ENCODE measurements at regions not wholly inside any gene's neighbourhood (a gene's known extent, or its start where the extent isn't known, plus 50 kb on each side); places are given as distances from the start of the nearest gene placed in this dataset.
A peak's percentile ranks its signal among the peaks of the same experiment; 100 is the strongest.

DNA sequence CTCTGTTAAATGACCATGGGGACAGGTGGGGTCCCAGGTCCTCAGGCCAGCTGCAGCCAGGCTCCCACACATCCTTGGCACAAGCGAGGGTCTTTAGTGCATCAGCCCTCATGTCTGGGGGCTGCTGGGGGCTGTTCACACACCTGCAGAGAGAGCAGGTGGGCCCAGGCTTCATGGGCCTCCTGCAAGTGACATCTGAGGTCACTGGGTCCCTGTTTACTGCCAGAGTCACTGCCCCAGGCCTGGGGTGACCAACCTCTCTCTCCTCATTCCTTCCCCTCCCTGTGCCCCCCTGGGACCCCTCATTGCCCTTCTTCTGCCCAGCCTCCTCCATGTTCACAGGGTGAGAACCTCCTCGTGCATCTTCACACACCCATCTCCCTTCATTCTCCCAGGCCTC lies 92.4 kb downstream of the RTL6 start:
- DNase-seq (ENCODE audit: low spot score) (no peak), ATAC-seq (no peak)
- intact Hi-C loops (cut with DNase I), result no loop called here

DNA sequence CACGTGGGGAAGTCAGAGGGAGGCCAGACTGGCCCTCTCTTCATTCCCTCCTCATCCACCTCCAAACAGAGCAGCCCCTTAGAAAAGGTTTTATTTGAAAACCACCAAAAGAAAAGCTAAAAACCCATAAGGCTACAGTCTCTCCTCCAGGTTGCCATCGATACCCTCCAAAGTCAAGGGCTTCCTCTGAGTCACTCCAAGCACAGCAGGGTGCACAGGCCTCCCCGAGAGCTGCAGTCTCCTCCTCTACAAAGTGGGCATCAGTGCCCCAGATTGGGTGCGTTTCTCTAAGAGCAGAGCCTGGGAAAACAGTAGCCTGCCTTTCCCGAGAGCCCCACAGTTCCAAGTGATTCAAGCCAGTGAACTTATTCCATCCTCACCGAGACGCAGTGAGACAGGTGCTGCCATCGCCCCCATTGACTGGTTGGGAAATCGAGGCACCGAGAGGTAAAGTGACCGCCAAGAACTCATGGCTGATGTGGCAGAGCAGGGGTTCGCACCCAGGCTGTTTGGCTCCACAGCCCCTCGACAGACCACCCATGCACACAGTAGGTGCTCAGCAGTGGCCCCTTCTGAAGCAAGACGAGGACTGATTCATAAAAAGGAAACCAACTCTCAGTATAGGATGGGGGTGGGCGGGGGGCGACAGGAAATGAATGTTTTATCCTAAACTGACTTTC lies 91.7 kb upstream of the SHISAL1 start:
- DNase-seq (ENCODE audit: low spot score), result no peak
- intact Hi-C loops (cut with DNase I), result no loop called here

DNA sequence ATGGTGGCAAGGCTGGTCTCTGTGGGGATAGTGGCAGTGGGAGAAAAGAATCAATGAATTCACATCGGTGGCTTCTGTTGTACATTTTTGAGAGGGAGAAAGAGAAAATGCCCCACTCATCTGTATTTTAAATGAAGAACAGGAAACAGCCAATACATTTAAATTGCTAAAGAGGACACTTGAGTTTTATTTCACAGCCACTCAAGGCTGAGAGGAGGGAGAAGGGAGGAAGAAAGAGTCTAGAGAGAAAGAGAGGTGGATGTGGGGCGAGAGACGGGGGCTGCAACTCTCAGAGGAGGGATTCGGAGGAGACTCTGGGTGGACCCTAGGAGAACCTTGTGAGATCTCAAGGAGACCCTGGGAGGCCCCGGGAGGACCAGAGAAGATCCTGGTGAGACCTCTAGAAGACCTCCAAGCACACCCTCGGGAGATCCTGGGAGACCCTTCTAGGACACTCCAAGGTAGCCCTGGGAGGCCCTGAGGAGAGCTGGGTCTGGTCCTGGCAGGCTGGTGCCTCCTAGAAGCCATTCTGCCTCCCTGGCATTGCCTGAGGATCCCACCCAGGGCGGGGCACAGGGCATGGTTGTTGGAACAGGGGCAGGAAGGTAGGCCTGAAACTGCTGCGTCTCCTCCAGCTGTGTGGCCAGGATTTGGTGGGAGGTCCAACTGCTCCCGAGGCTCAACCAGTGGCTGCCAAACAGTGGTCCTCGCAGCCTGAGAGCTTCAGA lies 91.0 kb upstream of the SHISAL1 start:
- no peak for ATAC-seq
- DNase-seq (ENCODE audit: low spot score), result no peak
- intact Hi-C loops (cut with DNase I), result no loop called here

More for the DNA sequence above, 91.7 kb upstream of the SHISAL1 start:
- ATAC-seq, result no peak

DNA sequence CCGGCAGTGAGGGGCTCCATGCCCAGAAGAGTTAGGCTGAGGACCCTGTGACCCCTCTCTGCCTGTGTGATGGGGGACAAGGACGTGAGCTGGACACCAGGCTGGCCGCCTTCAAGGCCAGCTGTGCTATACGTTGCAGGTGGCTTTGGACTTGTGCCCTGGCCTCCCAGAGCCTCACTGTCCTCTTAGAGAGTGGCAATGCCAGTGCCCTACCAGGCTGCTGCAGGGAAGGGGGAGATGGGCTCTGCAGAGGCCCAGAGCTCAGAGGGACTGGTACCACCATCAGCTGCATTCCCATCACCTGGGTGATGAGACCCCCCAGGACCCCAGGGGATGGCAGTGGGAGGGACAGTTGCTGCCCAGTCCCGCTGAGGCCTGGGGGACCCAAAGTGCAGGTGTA lies 90.4 kb upstream of the SHISAL1 start:
- ATAC-seq, result no peak
- DNase-seq (ENCODE audit: low spot score), result peak; percentile 39
- intact Hi-C loops (cut with DNase I), result no loop called here

GRCh38 chr22:44402196-44403111 lies 89.7 kb upstream of the SHISAL1 start:
- ATAC-seq (no peak), DNase-seq (ENCODE audit: low spot score) (peak; percentile 32)
- intact Hi-C loops (cut with DNase I), result no loop called here

- DNase-seq (ENCODE audit: low spot score) (peak; percentile 40), ATAC-seq (no peak)
- intact Hi-C loops (cut with DNase I), result no loop called here
Measured at GRCh38 chr22:44401783-44402110, 89.0 kb upstream of the SHISAL1 start.

DNA sequence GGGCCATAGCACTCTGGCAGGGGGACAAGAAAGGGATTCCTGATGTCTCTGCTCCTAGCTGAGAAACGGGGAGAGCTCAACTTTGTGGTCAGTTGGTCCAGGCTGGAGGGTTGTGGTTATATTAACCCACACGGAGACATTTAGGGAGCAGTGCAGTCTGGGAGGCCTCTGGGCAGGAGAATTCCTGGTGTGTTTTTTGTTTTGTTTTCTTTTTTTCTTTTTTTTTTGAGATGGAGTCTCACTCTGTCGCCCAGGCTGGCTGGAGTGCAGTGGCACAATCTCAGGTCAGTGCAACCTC lies 88.0 kb upstream of the SHISAL1 start:
- ATAC-seq (no peak), DNase-seq (ENCODE audit: low spot score) (no peak)
- intact Hi-C loops (cut with DNase I), result no loop called here

DNA sequence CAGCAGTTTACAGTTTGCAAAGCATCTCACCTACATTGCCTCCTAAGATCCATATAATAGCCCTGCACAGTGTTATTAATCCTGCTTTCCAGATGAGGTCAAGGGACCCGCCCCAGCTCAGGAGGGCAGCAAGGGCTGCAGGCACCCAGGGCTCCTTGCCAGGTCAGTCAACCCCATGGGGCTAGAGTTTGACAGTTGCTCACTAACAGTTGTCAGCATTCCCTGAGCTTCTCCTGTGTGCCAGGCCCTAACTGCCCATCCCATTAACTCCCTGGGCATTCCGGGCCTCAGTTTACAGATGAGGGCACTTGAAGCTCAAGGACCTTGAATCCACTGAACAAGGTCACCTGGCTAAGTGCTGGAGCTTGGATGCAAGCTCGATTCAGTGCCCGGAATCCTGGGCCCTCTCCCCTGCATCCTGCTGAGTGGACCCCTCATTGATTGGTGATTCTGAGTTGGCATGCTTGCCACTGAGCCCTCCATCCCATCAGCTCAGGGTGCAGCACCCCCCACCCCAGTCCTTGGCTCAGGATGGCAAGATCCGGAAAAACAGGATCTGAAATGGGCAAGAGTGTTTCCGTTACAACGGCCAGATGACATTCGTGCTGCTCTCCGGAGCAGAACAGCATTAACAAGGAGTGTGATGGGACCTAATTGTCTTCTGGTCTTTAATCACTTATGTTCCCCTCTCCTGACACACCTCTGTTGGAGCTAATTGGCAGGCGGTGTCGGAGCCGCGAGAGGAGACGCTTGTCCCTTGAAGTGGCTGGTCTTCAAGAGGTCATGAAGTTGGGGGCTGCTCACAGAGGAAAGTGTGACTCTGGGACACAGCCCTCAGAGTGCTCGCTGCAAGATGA lies 87.4 kb upstream of the SHISAL1 start:
- intact Hi-C loops (cut with DNase I), result no loop called here
- peak; percentile 51 for DNase-seq (ENCODE audit: low spot score)

GRCh38 chr22:44398856-44399837 lies 86.4 kb upstream of the SHISAL1 start:
- intact Hi-C loops (cut with DNase I), result no loop called here
- DNase-seq (ENCODE audit: low spot score) (peak; percentile 44), ATAC-seq (no peak)

More for the DNA sequence above, 87.4 kb upstream of the SHISAL1 start:
- no peak for ATAC-seq

- DNase-seq (ENCODE audit: low spot score), result peak; percentile 42
- no peak for ATAC-seq
- intact Hi-C loops (cut with DNase I), result no loop called here
Measured at GRCh38 chr22:44396727-44397722, 84.3 kb upstream of the SHISAL1 start.

DNA sequence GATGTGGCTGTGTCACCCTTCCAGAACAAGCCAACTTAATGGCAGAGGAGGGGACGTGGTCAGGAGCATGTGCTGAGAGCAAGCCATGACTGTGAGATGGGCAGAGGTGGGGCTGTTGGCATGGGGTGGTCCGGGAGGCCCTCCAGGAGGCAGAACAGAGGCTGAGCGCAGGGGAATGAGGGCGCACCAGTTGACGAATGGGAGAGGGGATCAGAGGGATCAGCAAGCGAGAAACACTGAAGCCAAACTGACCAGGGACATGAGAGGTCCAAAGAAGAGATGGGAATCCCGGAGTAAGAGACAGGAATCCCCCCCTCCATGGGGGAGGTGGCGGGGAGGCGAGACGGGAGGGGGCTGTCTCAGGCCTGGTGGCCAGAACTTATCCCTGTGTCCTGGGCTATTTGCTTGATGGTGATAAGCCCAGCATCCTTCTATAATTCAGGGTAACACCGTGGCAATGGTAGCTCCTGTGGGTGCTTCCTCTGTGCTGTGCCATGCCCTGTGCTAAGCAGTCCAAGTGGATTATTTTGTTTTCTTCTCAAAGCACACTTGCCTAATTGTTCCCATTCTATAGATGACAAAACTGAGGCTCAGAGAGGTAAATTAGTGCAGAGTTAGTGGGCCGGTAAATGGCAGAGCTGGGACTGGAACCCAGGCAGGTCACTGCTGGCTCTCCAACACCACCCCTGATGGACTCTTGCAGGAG lies 83.4 kb upstream of the SHISAL1 start:
- ATAC-seq, result no peak
- peak; percentile 22 for DNase-seq (ENCODE audit: low spot score)
- intact Hi-C loops (cut with DNase I), result no loop called here

GRCh38 chr22:44395118-44396005 lies 82.6 kb upstream of the SHISAL1 start:
- ATAC-seq (no peak), DNase-seq (ENCODE audit: low spot score) (peak; percentile 35)
- intact Hi-C loops (cut with DNase I), result no loop called here

DNA sequence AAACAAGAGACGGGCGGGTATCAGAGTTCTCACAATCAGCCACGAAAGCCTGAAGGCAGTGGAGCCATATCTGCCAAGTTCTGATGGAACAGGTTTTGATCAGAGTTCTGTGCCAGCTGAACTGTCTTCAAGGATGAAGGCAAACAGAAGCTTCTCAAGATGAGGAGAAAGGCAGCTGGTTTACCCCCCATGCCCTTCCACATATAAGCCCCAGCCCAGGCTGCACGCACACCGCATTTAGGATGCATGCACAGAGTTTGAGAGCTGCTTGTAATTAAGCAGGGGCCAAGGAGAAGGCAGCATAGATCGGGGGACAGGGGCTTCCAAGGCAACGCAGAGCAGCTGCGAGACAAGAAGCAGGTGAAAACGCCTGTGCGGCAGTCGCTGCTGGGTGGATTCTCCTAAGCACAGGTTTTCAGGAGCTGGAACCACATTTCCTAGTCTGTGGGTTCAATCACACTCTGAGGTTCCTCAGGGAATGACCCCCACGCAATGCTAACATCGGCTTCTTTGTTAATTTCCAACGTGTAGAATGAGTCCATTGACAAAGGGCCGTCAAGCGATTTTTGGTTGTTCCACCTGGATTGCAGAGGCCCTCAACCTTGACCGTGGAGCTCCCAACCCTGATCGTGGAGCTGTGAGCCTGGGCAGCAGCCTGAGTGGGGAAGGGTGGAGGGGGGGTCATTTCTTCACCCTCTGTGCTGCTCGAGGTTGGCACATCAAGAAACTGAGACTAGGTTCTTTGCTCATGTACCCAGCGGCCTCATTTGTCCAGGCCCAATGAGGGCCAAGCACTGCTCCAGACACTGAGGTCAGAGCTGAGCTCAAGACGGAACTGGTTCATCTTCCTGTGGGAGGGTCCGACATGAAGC lies 81.7 kb upstream of the SHISAL1 start:
- no peak for ATAC-seq
- intact Hi-C loops (cut with DNase I), result no loop called here
- DNase-seq (ENCODE audit: low spot score), result peak; percentile 27

- ATAC-seq (no peak), DNase-seq (ENCODE audit: low spot score) (peak; percentile 45)
- intact Hi-C loops (cut with DNase I), result no loop called here
Measured at GRCh38 chr22:44393066-44393465, 80.3 kb upstream of the SHISAL1 start.

All from sciatic nerve (tissue), 2 donors.